ENCODE measurements at regions not wholly inside any gene's neighbourhood (a gene's known extent, or its start where the extent isn't known, plus 50 kb on each side); places are given as distances from the start of the nearest gene placed in this dataset.

DNA sequence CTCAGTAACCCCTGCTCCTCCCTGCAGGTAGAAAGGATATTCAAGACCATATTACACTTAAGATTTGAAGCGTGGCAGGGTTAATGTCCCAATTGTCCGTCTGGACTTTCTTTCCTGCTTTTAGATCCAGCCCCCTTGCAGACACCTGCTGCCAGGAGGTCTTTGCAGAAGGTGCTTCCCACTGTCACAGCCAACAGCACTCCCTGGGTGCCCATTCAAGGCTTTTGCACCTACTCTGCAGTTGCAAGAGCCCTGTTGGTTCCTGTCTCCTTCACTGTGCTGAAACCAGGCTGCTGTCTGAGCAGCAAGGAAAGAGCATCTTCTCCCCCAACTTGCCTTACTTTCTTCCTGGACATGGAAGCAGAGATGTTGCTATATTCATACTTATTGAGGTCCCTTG, 1043.0 kb upstream of the POU3F3 start:
- DNase-seq (no peak), ATAC-seq (no peak)
- no peak overlapping the region for H3K4me3 ChIP-seq
- TF ChIP-seq, protein P1, sequence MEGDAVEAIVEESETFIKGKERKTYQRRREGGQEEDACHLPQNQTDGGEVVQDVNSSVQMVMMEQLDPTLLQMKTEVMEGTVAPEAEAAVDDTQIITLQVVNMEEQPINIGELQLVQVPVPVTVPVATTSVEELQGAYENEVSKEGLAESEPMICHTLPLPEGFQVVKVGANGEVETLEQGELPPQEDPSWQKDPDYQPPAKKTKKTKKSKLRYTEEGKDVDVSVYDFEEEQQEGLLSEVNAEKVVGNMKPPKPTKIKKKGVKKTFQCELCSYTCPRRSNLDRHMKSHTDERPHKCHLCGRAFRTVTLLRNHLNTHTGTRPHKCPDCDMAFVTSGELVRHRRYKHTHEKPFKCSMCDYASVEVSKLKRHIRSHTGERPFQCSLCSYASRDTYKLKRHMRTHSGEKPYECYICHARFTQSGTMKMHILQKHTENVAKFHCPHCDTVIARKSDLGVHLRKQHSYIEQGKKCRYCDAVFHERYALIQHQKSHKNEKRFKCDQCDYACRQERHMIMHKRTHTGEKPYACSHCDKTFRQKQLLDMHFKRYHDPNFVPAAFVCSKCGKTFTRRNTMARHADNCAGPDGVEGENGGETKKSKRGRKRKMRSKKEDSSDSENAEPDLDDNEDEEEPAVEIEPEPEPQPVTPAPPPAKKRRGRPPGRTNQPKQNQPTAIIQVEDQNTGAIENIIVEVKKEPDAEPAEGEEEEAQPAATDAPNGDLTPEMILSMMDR (IDR thresholded peaks at IDR 0.05) = no peak
- TF ChIP-seq POLR2A (IDR thresholded peaks at IDR 0.05) = no peak
- H3K9me3 ChIP-seq = peaks cover 0 to under 1% (median 0%) of the 10 kb centered on the region in 12 donors
- no peaks in the 10 kb centered on the region for H3K4me1 ChIP-seq
- intact Hi-C loops (cut with DNase I) = no loop called here
- no peaks in the 10 kb centered on the region for H3K36me3 ChIP-seq
- no peak overlapping the region for H3K27ac ChIP-seq
- H3K27me3 ChIP-seq = no peaks in the 10 kb centered on the region
- 47 to 52% (median 49%) methylated on average over 2 of the region's 2 CpGs for WGBS, 4 donors

DNA sequence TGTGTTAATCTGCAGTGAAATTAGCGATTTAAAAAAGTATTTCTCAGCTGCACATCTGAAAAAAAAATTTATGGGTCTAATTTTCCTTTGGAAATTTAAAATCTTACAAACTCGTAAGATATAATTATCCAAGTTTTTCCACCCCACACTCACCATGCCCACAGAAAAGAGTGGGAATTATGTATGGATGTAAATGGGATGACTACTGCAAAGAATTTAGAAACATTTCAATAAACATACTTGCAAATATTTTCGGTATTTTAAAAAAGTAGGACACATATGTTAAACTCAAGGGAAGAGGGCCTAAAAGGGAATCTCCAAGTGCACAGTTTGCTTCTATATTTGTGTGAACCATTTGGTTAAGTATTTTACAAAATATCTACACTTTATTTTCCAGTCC, 1039.9 kb upstream of the POU3F3 start:
- Histone ChIP-seq H3K4me3 (no peak overlapping the region), H3K4me1 (no peaks in the 10 kb centered on the region), H3K27ac (no peak overlapping the region), H3K36me3 (no peaks in the 10 kb centered on the region), H3K27me3 (no peaks in the 10 kb centered on the region), H3K9me3 (no peaks in the 10 kb centered on the region)
- intact Hi-C loops (cut with DNase I) = no loop called here
- TF ChIP-seq POLR2A (IDR thresholded peaks at IDR 0.05) = no peak
- TF ChIP-seq, protein P1 (IDR thresholded peaks at IDR 0.05) = no peak
- WGBS, 4 donors = 63 to 83% (median 72%) methylated on average over 3 of the region's 3 CpGs
- ATAC-seq (no peak), DNase-seq (no peak)

DNA sequence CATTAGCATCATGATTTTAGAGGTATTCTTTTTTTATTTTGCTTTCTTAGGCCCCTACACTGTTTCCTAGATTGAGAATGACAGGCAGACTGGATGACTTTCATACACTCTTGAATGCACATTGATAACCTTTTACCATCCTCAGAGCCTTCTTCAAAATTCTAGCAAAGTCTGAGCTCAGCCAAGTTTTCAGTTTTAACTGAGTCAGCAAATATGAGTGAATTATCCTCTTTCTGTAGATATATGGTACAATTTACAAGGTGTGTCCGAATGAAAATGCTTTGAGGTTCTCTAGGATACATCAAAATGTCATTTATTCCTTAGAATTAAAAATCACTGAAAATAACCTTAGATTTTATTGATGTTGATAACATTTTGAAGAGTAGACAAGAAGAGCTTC, 1038.2 kb upstream of the POU3F3 start:
- intact Hi-C loops (cut with DNase I) = no loop called here
- no peaks in the 10 kb centered on the region for H3K27me3 ChIP-seq
- no peak for DNase-seq
- no peaks in the 10 kb centered on the region for H3K36me3 ChIP-seq
- no peaks in the 10 kb centered on the region for H3K9me3 ChIP-seq
- no peak for ATAC-seq
- no peaks in the 10 kb centered on the region for H3K4me1 ChIP-seq
- 57 to 65% (median 61%) methylated on average over 1 of the region's 1 CpG for WGBS, 4 donors
- no peak overlapping the region for H3K27ac ChIP-seq
- TF ChIP-seq POLR2A (IDR thresholded peaks at IDR 0.05) = no peak
- TF ChIP-seq, protein P1 (IDR thresholded peaks at IDR 0.05) = no peak
- no peak overlapping the region for H3K4me3 ChIP-seq

DNA sequence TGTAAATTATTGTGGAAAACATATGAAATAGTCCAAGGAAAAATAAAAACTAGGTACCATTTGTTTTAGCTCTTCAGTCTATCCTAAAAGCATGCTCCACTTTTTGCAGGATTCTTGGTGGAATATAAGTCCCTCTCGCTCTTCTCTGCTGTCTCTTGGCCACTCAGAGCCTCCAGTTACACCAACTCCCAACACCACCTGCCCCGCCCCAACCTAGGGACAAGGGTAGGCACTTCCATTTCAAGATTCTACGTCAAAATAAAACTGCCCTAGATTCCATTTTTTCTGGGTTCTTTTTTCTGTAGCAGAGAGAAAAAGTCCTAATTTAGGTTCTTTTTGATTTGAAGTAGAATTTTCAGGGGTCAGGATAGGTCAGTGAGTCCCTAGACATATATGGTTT, 1036.2 kb upstream of the POU3F3 start:
- Histone ChIP-seq H3K27ac (no peak overlapping the region), H3K4me1 (no peaks in the 10 kb centered on the region), H3K36me3 (no peaks in the 10 kb centered on the region), H3K9me3 (no peaks in the 10 kb centered on the region), H3K4me3 (no peak overlapping the region), H3K27me3 (no peaks in the 10 kb centered on the region)
- intact Hi-C loops (cut with DNase I) = no loop called here
- ATAC-seq = no peak
- TF ChIP-seq, protein P1 (IDR thresholded peaks at IDR 0.05) = no peak
- no peak for TF ChIP-seq POLR2A (IDR thresholded peaks at IDR 0.05)
- DNase-seq = no peak
- WGBS, 4 donors = 78 to 85% (median 82%) methylated on average over 3 of the region's 3 CpGs
